ENCODE measurements at regions not wholly inside any gene's neighbourhood (a gene's known extent, or its start where the extent isn't known, plus 50 kb on each side); places are given as distances from the start of the nearest gene placed in this dataset.

- TF ChIP-seq CTCF (IDR thresholded peaks at IDR 0.05) = no peak
- TF ChIP-seq POLR2A (IDR thresholded peaks at IDR 0.05) = no peak
Observed at GRCh38 chr6:95266537-95267258, 310.6 kb upstream of the MANEA start.
